ENCODE measurements at regions not wholly inside any gene's neighbourhood (a gene's known extent, or its start where the extent isn't known, plus 50 kb on each side); places are given as distances from the start of the nearest gene placed in this dataset.
"Not testable (repeated sequence)": the region's sequence is repeated elsewhere in the genome, so short reads cannot be mapped to it uniquely, and the experiment has no call there.

GRCh38 chr1:118461154-118461553 is 276.1 kb upstream of the SPAG17 start:
- H3K27me3 Mint-ChIP-seq (ENCODE audit: low read depth, unreplicated experiment) = peaks cover 3% of the 10 kb centered on the region
- TF ChIP-seq EZH2 (IDR thresholded peaks at IDR 0.05; ENCODE audit: insufficient read depth, low read length) (no peak), CTCF (IDR thresholded peaks at IDR 0.05; ENCODE audit: insufficient read depth, low read depth, low read length) (no peak)
- Histone ChIP-seq H3K4me1 (ENCODE audit: insufficient read depth, low read length) (no peaks in the 10 kb centered on the region), H3K79me2 (ENCODE audit: insufficient read depth, low read length) (no peaks in the 10 kb centered on the region), H3K9ac (ENCODE audit: low read length) (no peak overlapping the region), H3K27me3 (ENCODE audit: insufficient read depth, low read length) (no peaks in the 10 kb centered on the region), H3K9me3 (ENCODE audit: insufficient read depth, low read depth, low read length) (no peaks in the 10 kb centered on the region), H4K20me1 (ENCODE audit: insufficient read depth, low read length) (no peaks in the 10 kb centered on the region), H3K4me3 (ENCODE audit: insufficient read depth, low read depth, low read length) (no peak overlapping the region), H3K27ac (ENCODE audit: low read depth, low read length) (no peak overlapping the region), H2AFZ (ENCODE audit: low read depth, low read length) (no peak overlapping the region), H3K36me3 (ENCODE audit: insufficient read depth, low read length) (no peaks in the 10 kb centered on the region), H3K4me2 (ENCODE audit: low read length) (no peak overlapping the region)
- H3K4me3 Mint-ChIP-seq (ENCODE audit: unreplicated experiment) = no peak overlapping the region
- H3K4me1 Mint-ChIP-seq (ENCODE audit: low read depth, unreplicated experiment) = no peaks in the 10 kb centered on the region
- FAIRE-seq (no peak), DNase-seq (ENCODE audit: low read depth) (no peak)
- peaks cover 2% of the 10 kb centered on the region for H3K9me3 Mint-ChIP-seq (ENCODE audit: unreplicated experiment)
- no peak overlapping the region for H3K27ac Mint-ChIP-seq (ENCODE audit: unreplicated experiment)
- no peaks in the 10 kb centered on the region for H3K36me3 Mint-ChIP-seq (ENCODE audit: low read depth, unreplicated experiment)

- H3K79me2 ChIP-seq (ENCODE audit: insufficient read depth, low read length) = no peaks in the 10 kb centered on the region
- Mint-ChIP-seq H3K9me3 (ENCODE audit: unreplicated experiment) (peaks cover 8% of the 10 kb centered on the region), H3K27ac (ENCODE audit: unreplicated experiment) (no peak overlapping the region)
Measured at GRCh38 chr1:118459871-118460270, 274.8 kb upstream of the SPAG17 start.

DNA sequence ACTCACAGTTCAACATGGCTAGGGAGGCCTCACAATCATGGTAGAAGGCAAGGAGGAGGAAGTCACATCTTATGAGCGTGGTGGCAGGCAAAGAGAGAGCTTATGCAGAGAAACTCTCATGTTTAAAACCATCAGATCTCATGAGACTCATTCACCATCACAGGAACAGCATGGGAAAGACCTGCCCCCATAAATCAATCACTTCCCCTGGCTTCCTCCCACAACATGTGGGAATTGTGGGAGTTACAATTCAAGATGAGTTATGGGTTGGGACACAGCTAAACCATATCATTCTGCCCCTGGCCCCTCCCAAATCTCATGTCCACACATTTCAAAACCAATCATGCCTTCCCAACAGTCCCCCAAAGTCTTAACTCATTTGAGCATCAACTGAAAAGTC is 268.8 kb upstream of the SPAG17 start:
- H3K9me3 ChIP-seq (ENCODE audit: insufficient read depth, low read depth, low read length); H3K27me3 ChIP-seq (ENCODE audit: insufficient read depth, low read length); H2AFZ ChIP-seq (ENCODE audit: low read depth, low read length); H3K36me3 ChIP-seq (ENCODE audit: insufficient read depth, low read length); H3K79me2 ChIP-seq (ENCODE audit: insufficient read depth, low read length); H3K9me3 Mint-ChIP-seq (ENCODE audit: unreplicated experiment); H3K36me3 Mint-ChIP-seq (ENCODE audit: low read depth, unreplicated experiment); H3K27me3 Mint-ChIP-seq (ENCODE audit: low read depth, unreplicated experiment); H4K20me1 ChIP-seq (ENCODE audit: insufficient read depth, low read length); H3K4me3 ChIP-seq (ENCODE audit: insufficient read depth, low read depth, low read length); H3K27ac Mint-ChIP-seq (ENCODE audit: unreplicated experiment); H3K9ac ChIP-seq (ENCODE audit: low read length); H3K4me2 ChIP-seq (ENCODE audit: low read length); FAIRE-seq; H3K4me1 Mint-ChIP-seq (ENCODE audit: low read depth, unreplicated experiment); H3K4me1 ChIP-seq (ENCODE audit: insufficient read depth, low read length); H3K4me3 Mint-ChIP-seq (ENCODE audit: unreplicated experiment); H3K27ac ChIP-seq (ENCODE audit: low read depth, low read length); DNase-seq (ENCODE audit: low read depth): not testable (repeated sequence)

More at GRCh38 chr1:118459871-118460270, 274.8 kb upstream of the SPAG17 start:
- Histone ChIP-seq H2AFZ (ENCODE audit: low read depth, low read length) (no peak overlapping the region), H3K4me1 (ENCODE audit: insufficient read depth, low read length) (no peaks in the 10 kb centered on the region), H3K27ac (ENCODE audit: low read depth, low read length) (no peak overlapping the region), H3K4me2 (ENCODE audit: low read length) (no peak overlapping the region), H4K20me1 (ENCODE audit: insufficient read depth, low read length) (no peaks in the 10 kb centered on the region), H3K9ac (ENCODE audit: low read length) (no peak overlapping the region), H3K27me3 (ENCODE audit: insufficient read depth, low read length) (no peaks in the 10 kb centered on the region), H3K36me3 (ENCODE audit: insufficient read depth, low read length) (no peaks in the 10 kb centered on the region), H3K9me3 (ENCODE audit: insufficient read depth, low read depth, low read length) (no peaks in the 10 kb centered on the region), H3K4me3 (ENCODE audit: insufficient read depth, low read depth, low read length) (no peak overlapping the region)
- no peak for FAIRE-seq
- Mint-ChIP-seq H3K4me3 (ENCODE audit: unreplicated experiment) (no peak overlapping the region), H3K4me1 (ENCODE audit: low read depth, unreplicated experiment) (no peaks in the 10 kb centered on the region), H3K36me3 (ENCODE audit: low read depth, unreplicated experiment) (no peaks in the 10 kb centered on the region), H3K27me3 (ENCODE audit: low read depth, unreplicated experiment) (peaks cover 3% of the 10 kb centered on the region)
- DNase-seq (ENCODE audit: low read depth) = no peak
- TF ChIP-seq EZH2 (IDR thresholded peaks at IDR 0.05; ENCODE audit: insufficient read depth, low read length) (no peak), CTCF (IDR thresholded peaks at IDR 0.05; ENCODE audit: insufficient read depth, low read depth, low read length) (no peak)

Measured in astrocyte (in vitro differentiated cells and primary cell).